ENCODE measurements at regions not wholly inside any gene's neighbourhood (a gene's known extent, or its start where the extent isn't known, plus 50 kb on each side); places are given as distances from the start of the nearest gene placed in this dataset.

GRCh38 chr20:11352041-11352440, 565.7 kb upstream of the BTBD3 start:
- no peak overlapping the region for H3K27ac ChIP-seq (ENCODE audit: low read length)
- no TSS peak for BruUV-seq (replicated peaks)
- no peaks in the 10 kb centered on the region for H3K9me3 ChIP-seq (ENCODE audit: control insufficient read depth, insufficient read depth, low read depth, low read length)
- H3K4me1 ChIP-seq (ENCODE audit: control insufficient read depth, insufficient read depth, low read length): no peaks in the 10 kb centered on the region
- ChIA-PET POLR2A (interaction anchor here (0.6 kb wide), 1 partner anchor 488 kb away, joined by 3 read pairs; no protein-coding TSS in a partner anchor), CTCF (interaction anchor here (0.6 kb wide), 1 partner anchor 46 kb away, joined by 3 read pairs; no protein-coding TSS in a partner anchor)
- H3K27me3 ChIP-seq (ENCODE audit: control insufficient read depth, insufficient read depth, low read length): no peaks in the 10 kb centered on the region
- TF ChIP-seq, protein P1, sequence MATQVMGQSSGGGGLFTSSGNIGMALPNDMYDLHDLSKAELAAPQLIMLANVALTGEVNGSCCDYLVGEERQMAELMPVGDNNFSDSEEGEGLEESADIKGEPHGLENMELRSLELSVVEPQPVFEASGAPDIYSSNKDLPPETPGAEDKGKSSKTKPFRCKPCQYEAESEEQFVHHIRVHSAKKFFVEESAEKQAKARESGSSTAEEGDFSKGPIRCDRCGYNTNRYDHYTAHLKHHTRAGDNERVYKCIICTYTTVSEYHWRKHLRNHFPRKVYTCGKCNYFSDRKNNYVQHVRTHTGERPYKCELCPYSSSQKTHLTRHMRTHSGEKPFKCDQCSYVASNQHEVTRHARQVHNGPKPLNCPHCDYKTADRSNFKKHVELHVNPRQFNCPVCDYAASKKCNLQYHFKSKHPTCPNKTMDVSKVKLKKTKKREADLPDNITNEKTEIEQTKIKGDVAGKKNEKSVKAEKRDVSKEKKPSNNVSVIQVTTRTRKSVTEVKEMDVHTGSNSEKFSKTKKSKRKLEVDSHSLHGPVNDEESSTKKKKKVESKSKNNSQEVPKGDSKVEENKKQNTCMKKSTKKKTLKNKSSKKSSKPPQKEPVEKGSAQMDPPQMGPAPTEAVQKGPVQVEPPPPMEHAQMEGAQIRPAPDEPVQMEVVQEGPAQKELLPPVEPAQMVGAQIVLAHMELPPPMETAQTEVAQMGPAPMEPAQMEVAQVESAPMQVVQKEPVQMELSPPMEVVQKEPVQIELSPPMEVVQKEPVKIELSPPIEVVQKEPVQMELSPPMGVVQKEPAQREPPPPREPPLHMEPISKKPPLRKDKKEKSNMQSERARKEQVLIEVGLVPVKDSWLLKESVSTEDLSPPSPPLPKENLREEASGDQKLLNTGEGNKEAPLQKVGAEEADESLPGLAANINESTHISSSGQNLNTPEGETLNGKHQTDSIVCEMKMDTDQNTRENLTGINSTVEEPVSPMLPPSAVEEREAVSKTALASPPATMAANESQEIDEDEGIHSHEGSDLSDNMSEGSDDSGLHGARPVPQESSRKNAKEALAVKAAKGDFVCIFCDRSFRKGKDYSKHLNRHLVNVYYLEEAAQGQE (IDR thresholded peaks at IDR 0.05; ENCODE audit: insufficient read depth in 1 of 2, low read depth in 2 of 2, low read length in 1 of 2): no peak
- TF ChIP-seq SIN3A (IDR thresholded peaks at IDR 0.05; ENCODE audit: borderline replicate concordance, insufficient read depth, low read depth, low read length): no peak
- TF ChIP-seq, protein P2, sequence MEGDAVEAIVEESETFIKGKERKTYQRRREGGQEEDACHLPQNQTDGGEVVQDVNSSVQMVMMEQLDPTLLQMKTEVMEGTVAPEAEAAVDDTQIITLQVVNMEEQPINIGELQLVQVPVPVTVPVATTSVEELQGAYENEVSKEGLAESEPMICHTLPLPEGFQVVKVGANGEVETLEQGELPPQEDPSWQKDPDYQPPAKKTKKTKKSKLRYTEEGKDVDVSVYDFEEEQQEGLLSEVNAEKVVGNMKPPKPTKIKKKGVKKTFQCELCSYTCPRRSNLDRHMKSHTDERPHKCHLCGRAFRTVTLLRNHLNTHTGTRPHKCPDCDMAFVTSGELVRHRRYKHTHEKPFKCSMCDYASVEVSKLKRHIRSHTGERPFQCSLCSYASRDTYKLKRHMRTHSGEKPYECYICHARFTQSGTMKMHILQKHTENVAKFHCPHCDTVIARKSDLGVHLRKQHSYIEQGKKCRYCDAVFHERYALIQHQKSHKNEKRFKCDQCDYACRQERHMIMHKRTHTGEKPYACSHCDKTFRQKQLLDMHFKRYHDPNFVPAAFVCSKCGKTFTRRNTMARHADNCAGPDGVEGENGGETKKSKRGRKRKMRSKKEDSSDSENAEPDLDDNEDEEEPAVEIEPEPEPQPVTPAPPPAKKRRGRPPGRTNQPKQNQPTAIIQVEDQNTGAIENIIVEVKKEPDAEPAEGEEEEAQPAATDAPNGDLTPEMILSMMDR (IDR thresholded peaks at IDR 0.05): no peak
- no peak for TF ChIP-seq POLR2AphosphoS5 (IDR thresholded peaks at IDR 0.05; ENCODE audit: low read depth, low read length)
- TF ChIP-seq TCF7L2 (IDR thresholded peaks at IDR 0.05; ENCODE audit: low read depth, low read length): no peak
- in situ Hi-C loops (cut with HindIII; ENCODE audit: low pct_unique_long_range_greater_than_20kb, low sequenced_read_pairs) (no loop called here), intact Hi-C loops (cut with micrococcal nuclease; ENCODE audit: unreplicated experiment) (no loop called here)
- DNase-seq (ENCODE audit: low read depth, low spot score): no peak
- H3K36me3 ChIP-seq (ENCODE audit: control insufficient read depth, insufficient read depth, low read length): no peaks in the 10 kb centered on the region
- H3K4me3 ChIP-seq (ENCODE audit: low read depth in 2 of 2, low read length in 2 of 2): no peak overlapping the region
- no peak for ATAC-seq

DNA sequence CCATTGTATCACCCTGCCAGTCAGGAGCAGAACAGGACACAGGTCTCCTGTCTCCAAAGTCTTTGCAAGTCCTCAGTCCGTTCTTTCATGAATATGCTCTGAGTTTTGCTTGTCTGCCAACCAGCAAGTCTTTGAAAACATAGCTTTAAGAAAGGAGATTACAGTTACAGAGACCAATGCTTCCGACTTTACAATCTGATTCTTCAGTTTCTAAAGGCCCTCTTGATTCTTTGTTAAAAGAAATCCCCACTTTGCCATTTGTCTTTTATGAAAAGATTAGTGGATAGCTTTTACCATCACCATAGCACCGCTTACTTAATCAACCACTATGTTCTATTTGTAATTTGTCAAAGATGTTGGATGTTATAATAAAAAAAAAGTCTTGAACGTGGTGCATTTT, 562.8 kb upstream of the BTBD3 start:
- POLR2A ChIA-PET: no interaction called here
- Histone ChIP-seq H3K9me3 (ENCODE audit: control insufficient read depth, insufficient read depth, low read depth, low read length) (no peaks in the 10 kb centered on the region), H3K27me3 (ENCODE audit: control insufficient read depth, insufficient read depth, low read length) (no peaks in the 10 kb centered on the region), H3K27ac (ENCODE audit: low read length) (no peak overlapping the region), H3K4me1 (ENCODE audit: control insufficient read depth, insufficient read depth, low read length) (no peaks in the 10 kb centered on the region), H3K36me3 (ENCODE audit: control insufficient read depth, insufficient read depth, low read length) (no peaks in the 10 kb centered on the region), H3K4me3 (ENCODE audit: low read depth in 2 of 2, low read length in 2 of 2) (no peak overlapping the region)
- in situ Hi-C loops (cut with HindIII; ENCODE audit: low pct_unique_long_range_greater_than_20kb, low sequenced_read_pairs) (no loop called here), intact Hi-C loops (cut with micrococcal nuclease; ENCODE audit: unreplicated experiment) (no loop called here)
- CTCF ChIA-PET: no interaction called here
- no TSS peak for BruUV-seq (replicated peaks)
- TF ChIP-seq TCF7L2 (IDR thresholded peaks at IDR 0.05; ENCODE audit: low read depth, low read length) (no peak), POLR2AphosphoS5 (IDR thresholded peaks at IDR 0.05; ENCODE audit: low read depth, low read length) (no peak)
- TF ChIP-seq, protein P1 (IDR thresholded peaks at IDR 0.05; ENCODE audit: insufficient read depth in 1 of 2, low read depth in 2 of 2, low read length in 1 of 2): no peak
- DNase-seq (ENCODE audit: low read depth, low spot score): no peak
- no peak for ATAC-seq

All from Panc1 (cell line).